Endothelial cell of umbilical vein (primary cell): ENCODE measurements at regions not wholly inside any gene's neighbourhood (a gene's known extent, or its start where the extent isn't known, plus 50 kb on each side); places are given as distances from the start of the nearest gene placed in this dataset.
A peak's percentile ranks its signal among the peaks of the same experiment; 100 is the strongest.

ENCODE experiments used
- BruUV-seq: library from RNA; stranded (reverse); fragments of 400-500 nt; replicated peaks from 2 replicates; lab custom pipeline; 2021; lab: Mats Ljungman, UMichigan
- CTCF ChIA-PET: fragments of 300-600, 350-600 bp; sonication (Branson Sonifier 250); formaldehyde crosslinking; loops from one replicate; lab custom pipeline; 2021; ENCODE audit warnings: antibody characterized with exemption, inconsistent platforms; lab: Charles Lee
- POLR2A ChIA-PET: fragments of 300-600, 350-600 bp; sonication (Branson Sonifier 250); formaldehyde crosslinking; loops from one replicate; lab custom pipeline; 2021; ENCODE audit warnings: antibody characterized with exemption, inconsistent platforms; lab: Charles Lee
- DNase-seq: peaks from one replicate; pipeline ENCODE4 v3.0.0-alpha.2; 2011; ENCODE audit warnings: low read depth, low spot score
- FAIRE-seq: peaks from 2 replicates; lab custom pipeline; 2011; peaks lifted over from hg19 to GRCh38; lab: Jason Lieb, UNC
- H2AFZ ChIP-seq: 2 replicates; pipeline ENCODE4 v1.6.0; 2012; ENCODE audit warnings: low read depth, low read length, control low read depth, inconsistent platforms
- H3K27ac ChIP-seq: 2 replicates; pipeline ENCODE4 v1.5.1; 2011; ENCODE audit warnings: low read depth, mild to moderate bottlenecking, control low read depth, low read length, moderate library complexity; ENCODE audit not compliant: insufficient read depth
- H3K27me3 ChIP-seq, 2 experiments: 2 replicates each; pipeline versions ENCODE4 v1.6.0 to v1.6.1; 2011; ENCODE audit warnings: low read length in 2 of 2, mixed read lengths in 1 of 2; ENCODE audit not compliant: control insufficient read depth in 2 of 2, insufficient read depth in 2 of 2
- H3K36me3 ChIP-seq, 2 experiments: 2 replicates in 1 of 2; 3 replicates in 1 of 2; pipeline ENCODE4 v1.5.1; 2011; ENCODE audit warnings: low read length in 2 of 2, mild to moderate bottlenecking in 1 of 2, moderate library complexity in 1 of 2; ENCODE audit not compliant: control insufficient read depth in 2 of 2, insufficient read depth in 2 of 2; ENCODE audit errors: extremely low read depth in 1 of 2
- H3K4me1 ChIP-seq: 3 replicates; pipeline ENCODE4 v1.5.1; 2011; ENCODE audit warnings: mild to moderate bottlenecking, low read length; ENCODE audit not compliant: control insufficient read depth, insufficient read depth; ENCODE audit errors: extremely low read depth
- H3K4me2 ChIP-seq: 2 replicates; pipeline ENCODE4 v1.6.1; 2011; ENCODE audit warnings: low read length, control low read depth, mixed read lengths; ENCODE audit not compliant: insufficient read depth
- H3K4me3 ChIP-seq, 3 experiments: fragments of 200-600 bp in 1 of 3; sonication (generic), shearing (Covaris generic) in 1 of 3; replicated peaks in 1 of 3; 2 replicates each; pipeline ENCODE4 v1.5.1; 2011 to 2016; ENCODE audit warnings: control low read depth in 3 of 3, low read length in 3 of 3, mild to moderate bottlenecking in 2 of 3, inconsistent platforms in 1 of 3, low read depth in 1 of 3, moderate library complexity in 1 of 3; ENCODE audit not compliant: insufficient read depth in 1 of 3
- H3K79me2 ChIP-seq: 2 replicates; pipeline ENCODE4 v1.6.0; 2012; ENCODE audit warnings: low read length, inconsistent platforms; ENCODE audit not compliant: control insufficient read depth, insufficient read depth
- H3K9ac ChIP-seq: replicated peaks from 2 replicates; pipeline ENCODE3; 2011; ENCODE audit warnings: low read length, control low read depth; ENCODE audit not compliant: insufficient read depth; ENCODE audit errors: extremely low read depth
- H3K9me1 ChIP-seq: replicated peaks from 3 replicates; pipeline ENCODE4 v1.6.0; 2011; ENCODE audit warnings: mild to moderate bottlenecking, low read length; ENCODE audit not compliant: control insufficient read depth, insufficient read depth; ENCODE audit errors: extremely low read depth
- H3K9me3 ChIP-seq: replicated peaks from 2 replicates; pipeline ENCODE4 v1.5.1; 2012; ENCODE audit warnings: low read length, inconsistent platforms; ENCODE audit not compliant: control insufficient read depth, insufficient read depth
- H4K20me1 ChIP-seq: replicated peaks from 2 replicates; pipeline ENCODE3; 2011; ENCODE audit warnings: mild to moderate bottlenecking, low read length; ENCODE audit not compliant: control insufficient read depth, insufficient read depth; ENCODE audit errors: extremely low read depth
- FOS ChIP-seq: IDR thresholded peaks from 2 replicates; pipeline ENCODE4 v1.6.1; 2011; ENCODE audit warnings: mild to moderate bottlenecking, low read length, moderate library complexity, borderline replicate concordance; ENCODE audit not compliant: insufficient read depth
- GATA2 ChIP-seq: IDR thresholded peaks from 2 replicates; pipeline ENCODE4 v1.7.0; 2011; ENCODE audit warnings: low read depth, mild to moderate bottlenecking, moderate library complexity, mixed read lengths, low read length; ENCODE audit not compliant: insufficient read length, insufficient read depth
- MYC ChIP-seq: IDR thresholded peaks from one replicate; pipeline ENCODE4 v1.6.1; 2011; ENCODE audit warnings: mild to moderate bottlenecking, low read depth, low read length
- POLR2A ChIP-seq: IDR thresholded peaks from 2 replicates; pipeline ENCODE4 v1.6.1; 2012; ENCODE audit warnings: low read depth, mild to moderate bottlenecking, control low read depth, low read length
- dilution Hi-C: fragments of 300-500 bp; cut with MboI; formaldehyde crosslinking; loops from one replicate; pipeline ENCODE4 v1.15.0; 2019; ENCODE audit warnings: low sequenced_read_pairs; ENCODE audit not compliant: extremely low pct_ligation_motif_present
- intact Hi-C: fragments of 100-400 bp; cut with micrococcal nuclease; formaldehyde crosslinking; loops from one replicate; pipeline ENCODE4 v1.10.0; 2022
- TF ChIP-seq, protein P1 (sequence below), 2 donors: IDR thresholded peaks; 1 replicate in 1 of 2; 2 replicates in 1 of 2; pipeline ENCODE4 v1.5.1; 2011; ENCODE audit warnings: low read length in 2 of 2, mild to moderate bottlenecking in 2 of 2, moderate library complexity in 2 of 2, control low read depth in 1 of 2, inconsistent platforms in 1 of 2, low read depth in 1 of 2; ENCODE audit not compliant: insufficient read depth in 1 of 2; ENCODE audit errors: extremely low read depth in 1 of 2
- TF ChIP-seq, protein P2 (sequence below): IDR thresholded peaks from 2 replicates; pipeline ENCODE4 v1.6.1; 2011; ENCODE audit not compliant: insufficient read depth, insufficient read length

DNA sequence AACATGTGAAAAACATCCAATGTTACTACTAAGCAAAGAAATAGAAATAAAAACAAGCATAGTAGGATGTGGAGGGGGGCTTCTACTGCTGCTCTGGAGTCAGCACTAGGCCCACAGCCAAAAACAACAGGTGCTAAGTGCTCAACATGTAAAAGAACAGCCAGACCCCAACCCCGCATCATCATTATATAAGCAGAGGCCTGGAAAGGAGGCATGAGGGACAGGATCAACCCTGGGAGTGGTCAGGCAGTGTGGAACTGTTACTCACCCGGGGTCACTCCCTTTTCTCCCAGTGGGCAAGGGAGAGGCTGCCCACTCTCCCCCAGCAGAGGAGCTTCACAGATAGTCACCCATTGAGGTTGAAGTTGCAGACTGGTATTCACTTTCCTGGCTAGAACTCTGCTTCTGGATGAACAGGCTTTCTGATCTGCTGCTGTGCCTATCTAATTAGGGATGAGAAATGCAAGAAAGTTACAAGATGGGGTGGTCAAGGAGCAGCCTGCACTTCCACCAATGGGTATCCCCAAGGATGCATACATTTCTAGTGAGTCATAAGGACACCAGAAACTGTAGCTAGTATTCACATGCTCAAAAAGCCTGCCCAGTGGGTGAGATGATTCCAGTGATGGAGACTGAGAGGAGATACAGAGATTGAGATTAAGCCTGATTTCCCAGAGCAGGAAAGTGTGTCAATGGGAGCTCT is 480.1 kb upstream of the TCF4 start:
- intact Hi-C loops = no loop called here
- dilution Hi-C loops = no loop called here
- no peak for TF ChIP-seq POLR2A
- TF ChIP-seq, protein P1, sequence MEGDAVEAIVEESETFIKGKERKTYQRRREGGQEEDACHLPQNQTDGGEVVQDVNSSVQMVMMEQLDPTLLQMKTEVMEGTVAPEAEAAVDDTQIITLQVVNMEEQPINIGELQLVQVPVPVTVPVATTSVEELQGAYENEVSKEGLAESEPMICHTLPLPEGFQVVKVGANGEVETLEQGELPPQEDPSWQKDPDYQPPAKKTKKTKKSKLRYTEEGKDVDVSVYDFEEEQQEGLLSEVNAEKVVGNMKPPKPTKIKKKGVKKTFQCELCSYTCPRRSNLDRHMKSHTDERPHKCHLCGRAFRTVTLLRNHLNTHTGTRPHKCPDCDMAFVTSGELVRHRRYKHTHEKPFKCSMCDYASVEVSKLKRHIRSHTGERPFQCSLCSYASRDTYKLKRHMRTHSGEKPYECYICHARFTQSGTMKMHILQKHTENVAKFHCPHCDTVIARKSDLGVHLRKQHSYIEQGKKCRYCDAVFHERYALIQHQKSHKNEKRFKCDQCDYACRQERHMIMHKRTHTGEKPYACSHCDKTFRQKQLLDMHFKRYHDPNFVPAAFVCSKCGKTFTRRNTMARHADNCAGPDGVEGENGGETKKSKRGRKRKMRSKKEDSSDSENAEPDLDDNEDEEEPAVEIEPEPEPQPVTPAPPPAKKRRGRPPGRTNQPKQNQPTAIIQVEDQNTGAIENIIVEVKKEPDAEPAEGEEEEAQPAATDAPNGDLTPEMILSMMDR (IDR thresholded peaks at IDR 0.05; ENCODE audit: extremely low read depth in 1 of 2, insufficient read depth in 1 of 2, low read depth in 1 of 2, low read length in 2 of 2) = no peak
- TF ChIP-seq FOS = no peak
- no peak for TF ChIP-seq GATA2
- no peak for TF ChIP-seq MYC
- TF ChIP-seq, protein P2, sequence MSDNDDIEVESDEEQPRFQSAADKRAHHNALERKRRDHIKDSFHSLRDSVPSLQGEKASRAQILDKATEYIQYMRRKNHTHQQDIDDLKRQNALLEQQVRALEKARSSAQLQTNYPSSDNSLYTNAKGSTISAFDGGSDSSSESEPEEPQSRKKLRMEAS = no peak
- DNase-seq (peak; percentile 9), FAIRE-seq (no peak)
- H3K9ac ChIP-seq = no peak overlapping the region
- H3K4me2 ChIP-seq = no peak overlapping the region
- H3K79me2 ChIP-seq = no peaks in the 10 kb centered on the region
- no peak overlapping the region for H2AFZ ChIP-seq
- H3K9me3 ChIP-seq = no peaks in the 10 kb centered on the region
- no peaks in the 10 kb centered on the region for H3K9me1 ChIP-seq
- H3K27ac ChIP-seq = no peak overlapping the region
- no peak overlapping the region for H3K4me3 ChIP-seq
- H3K36me3 ChIP-seq = no peaks in the 10 kb centered on the region
- CTCF ChIA-PET = interaction anchor here (1.4 kb wide), 1 partner anchor 16 kb away, joined by 4 read pairs; no protein-coding TSS in a partner anchor
- no peaks in the 10 kb centered on the region for H4K20me1 ChIP-seq
- H3K4me1 ChIP-seq = no peaks in the 10 kb centered on the region
- no TSS peak for BruUV-seq
- peaks cover 0 to 2% of the 10 kb centered on the region in 2 experiments for H3K27me3 ChIP-seq
- POLR2A ChIA-PET = no interaction called here
